ENCODE measurements at regions not wholly inside any gene's neighbourhood (a gene's known extent, or its start where the extent isn't known, plus 50 kb on each side); places are given as distances from the start of the nearest gene placed in this dataset.

DNA sequence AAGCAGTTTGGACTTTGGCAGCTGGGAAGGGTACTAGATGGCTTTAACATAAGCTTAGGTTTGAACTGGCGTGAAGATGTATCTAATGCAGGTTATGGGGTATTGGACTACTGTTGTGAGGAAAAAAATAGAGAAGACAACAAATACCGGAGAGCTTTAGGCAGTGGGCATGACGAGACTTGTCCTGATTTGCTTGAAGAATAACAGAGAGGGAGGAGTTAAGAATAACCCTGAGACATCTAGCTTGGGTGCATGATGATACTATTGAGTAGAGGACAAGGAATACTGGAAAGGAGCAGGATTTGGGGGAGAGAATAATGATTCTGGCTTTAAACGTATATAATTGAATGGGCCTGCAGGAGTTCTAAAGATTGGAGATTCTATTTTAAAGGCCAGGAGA, 249.5 kb upstream of the AZI2 start:
- TF ChIP-seq EP300 (IDR thresholded peaks at IDR 0.05) (no peak), POLR2A (IDR thresholded peaks at IDR 0.05) (no peak)

All from upper lobe of left lung (tissue), 4 donors.